ENCODE measurements at regions not wholly inside any gene's neighbourhood (a gene's known extent, or its start where the extent isn't known, plus 50 kb on each side); places are given as distances from the start of the nearest gene placed in this dataset.

DNA sequence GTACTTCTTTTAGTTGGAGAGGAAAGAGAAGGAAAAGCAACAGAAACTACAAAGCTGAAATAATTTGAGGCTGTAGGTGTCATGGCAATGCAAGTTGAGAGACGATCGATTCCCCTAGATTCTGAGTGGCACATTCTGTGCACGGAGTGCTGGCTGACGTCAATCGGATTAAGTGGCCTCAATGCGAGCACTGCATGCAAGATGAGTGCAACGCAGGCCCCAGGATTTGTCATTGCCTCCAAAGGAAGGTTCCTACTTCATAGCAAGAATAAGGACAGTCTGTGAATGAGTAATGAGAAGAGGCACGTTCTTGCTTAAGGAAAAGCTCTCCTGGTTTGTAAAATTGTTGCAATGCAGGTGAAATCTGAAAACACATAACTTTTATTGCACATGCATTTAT, 892.4 kb downstream of the KCNA4 start:
- Histone ChIP-seq H3K79me2 (ENCODE audit: insufficient read depth, low read length) (no peaks in the 10 kb centered on the region), H3K27ac (ENCODE audit: low read depth, low read length) (no peak overlapping the region), H3K9me2 (ENCODE audit: insufficient read depth) (no peaks in the 10 kb centered on the region), H3K9ac (ENCODE audit: low read length) (no peak overlapping the region), H4K20me1 (ENCODE audit: insufficient read depth) (no peaks in the 10 kb centered on the region), H3K4me1 (ENCODE audit: control insufficient read depth in 1 of 2, insufficient read depth in 2 of 2, low read length in 2 of 2) (no peaks in the 10 kb centered on the region), H3K4me2 (ENCODE audit: low read length) (no peak overlapping the region), H3K36me3 (ENCODE audit: control insufficient read depth in 1 of 2, insufficient read depth in 2 of 2, low read length in 2 of 2) (no peaks in the 10 kb centered on the region), H3K4me3 (replicated peaks in 1 of 2; ENCODE audit: low read depth in 1 of 2, low read length in 2 of 2) (no peak overlapping the region), H3K27me3 (ENCODE audit: insufficient read depth, low read length) (no peaks in the 10 kb centered on the region), H3K9me3 (ENCODE audit: control insufficient read depth in 1 of 2, insufficient read depth in 1 of 2, low read depth in 1 of 2, low read length in 2 of 2) (no peaks in the 10 kb centered on the region), H2AFZ (ENCODE audit: low read depth, low read length, poor library complexity, severe bottlenecking) (no peak overlapping the region)
- BruUV-seq (replicated peaks): no TSS peak
- ChIA-PET POLR2A (no interaction called here), CTCF (no interaction called here), RAD21 (ENCODE audit: low non-redundant PET in 1 of 2, low total read pairs in 2 of 2, uncharacterized antibody in 2 of 2, unreplicated experiment in 2 of 2) (no interaction called here)
- TF ChIP-seq FOSL1 (IDR thresholded peaks at IDR 0.05; ENCODE audit: low read depth) (no peak), ZBTB33 (IDR thresholded peaks at IDR 0.05; ENCODE audit: extremely low read depth, insufficient replicate concordance, low read length) (no peak), ZNF274 (IDR thresholded peaks at IDR 0.05; ENCODE audit: low read depth, low read length) (no peak), EGR1 (IDR thresholded peaks at IDR 0.05; ENCODE audit: low read depth) (no peak), SIN3A (IDR thresholded peaks at IDR 0.05; ENCODE audit: low read depth) (no peak)
- ATAC-seq (no peak), DNase-seq (ENCODE audit: low read depth, low spot score) (no peak)
- intact Hi-C loops (cut with micrococcal nuclease): no loop called here

DNA sequence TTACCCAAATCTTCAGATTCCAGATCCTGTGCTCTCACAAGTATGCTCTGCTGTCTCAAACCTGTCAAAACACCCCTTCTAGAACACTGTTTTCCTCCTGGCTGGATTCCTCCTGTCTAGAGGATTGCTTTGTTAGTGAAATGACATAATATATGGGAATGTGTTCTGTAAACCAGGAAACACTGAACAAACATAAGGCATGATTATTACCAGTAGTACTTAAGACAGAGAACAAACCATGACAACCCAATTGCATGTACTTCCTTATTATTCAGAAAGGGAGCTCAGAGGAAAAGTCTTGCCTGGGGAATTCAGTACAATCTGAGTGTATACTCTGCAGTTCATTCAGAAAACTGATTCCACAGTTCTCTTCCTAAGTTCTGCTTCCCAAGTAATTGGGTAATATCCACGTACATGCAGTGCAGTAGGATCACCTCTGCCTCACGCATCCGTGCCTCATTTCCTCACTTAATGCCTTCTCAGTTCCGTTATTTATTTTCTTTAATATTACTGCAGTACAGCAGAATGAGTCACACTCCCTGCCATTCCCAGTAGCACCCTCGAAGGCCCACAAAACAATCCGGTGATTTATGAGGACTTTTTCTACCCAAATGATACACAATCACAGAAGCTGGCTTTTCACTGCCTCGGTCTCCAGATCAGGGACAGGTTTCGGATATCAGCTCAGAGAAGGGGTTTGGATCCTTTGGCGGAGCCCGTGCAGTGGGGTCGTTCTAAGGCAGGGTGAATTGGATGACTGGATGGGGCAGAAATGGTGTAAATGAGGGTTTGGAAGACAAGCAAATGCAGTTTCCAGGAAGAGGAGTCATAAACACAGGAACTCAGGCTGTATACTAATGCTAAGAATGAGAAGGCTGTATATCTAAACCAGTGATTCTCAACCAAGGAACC, 896.9 kb downstream of the KCNA4 start:
- Histone ChIP-seq H3K27ac (ENCODE audit: low read depth, low read length) (no peak overlapping the region), H3K9ac (ENCODE audit: low read length) (no peak overlapping the region), H3K27me3 (ENCODE audit: insufficient read depth, low read length) (no peaks in the 10 kb centered on the region), H3K9me2 (ENCODE audit: insufficient read depth) (no peaks in the 10 kb centered on the region), H2AFZ (ENCODE audit: low read depth, low read length, poor library complexity, severe bottlenecking) (no peak overlapping the region), H3K4me2 (ENCODE audit: low read length) (no peak overlapping the region), H4K20me1 (ENCODE audit: insufficient read depth) (no peaks in the 10 kb centered on the region), H3K79me2 (ENCODE audit: insufficient read depth, low read length) (no peaks in the 10 kb centered on the region), H3K4me3 (replicated peaks in 1 of 2; ENCODE audit: low read depth in 1 of 2, low read length in 2 of 2) (no peak overlapping the region), H3K4me1 (ENCODE audit: control insufficient read depth in 1 of 2, insufficient read depth in 2 of 2, low read length in 2 of 2) (no peaks in the 10 kb centered on the region), H3K9me3 (ENCODE audit: control insufficient read depth in 1 of 2, insufficient read depth in 1 of 2, low read depth in 1 of 2, low read length in 2 of 2) (no peaks in the 10 kb centered on the region), H3K36me3 (ENCODE audit: control insufficient read depth in 1 of 2, insufficient read depth in 2 of 2, low read length in 2 of 2) (no peaks in the 10 kb centered on the region)
- ChIA-PET RAD21 (ENCODE audit: low non-redundant PET in 1 of 2, low total read pairs in 2 of 2, uncharacterized antibody in 2 of 2, unreplicated experiment in 2 of 2) (no interaction called here), POLR2A (no interaction called here), CTCF (no interaction called here)
- intact Hi-C loops (cut with micrococcal nuclease): no loop called here
- ATAC-seq: no peak
- TF ChIP-seq ZBTB33 (IDR thresholded peaks at IDR 0.05; ENCODE audit: extremely low read depth, insufficient replicate concordance, low read length): no peak
- no peak for TF ChIP-seq FOSL1 (IDR thresholded peaks at IDR 0.05; ENCODE audit: low read depth)
- TF ChIP-seq CBX3 (IDR thresholded peaks at IDR 0.05; ENCODE audit: low read depth): no peak
- no peak for TF ChIP-seq SIN3A (IDR thresholded peaks at IDR 0.05; ENCODE audit: low read depth)
- TF ChIP-seq ZFX (IDR thresholded peaks at IDR 0.05): no peak
- BruUV-seq (replicated peaks): no TSS peak
- no peak for DNase-seq (ENCODE audit: low read depth, low spot score)
